Right cardiac atrium (tissue), 5 donors: ENCODE measurements at regions not wholly inside any gene's neighbourhood (a gene's known extent, or its start where the extent isn't known, plus 50 kb on each side); places are given as distances from the start of the nearest gene placed in this dataset.

Experiments
- ATAC-seq, 2 donors: fragments of 200-7000 bp; cut with Tn5 transposase; one replicate each; pipeline versions ENCODE4 v1.8.0 to v1.9.1; 2020; ENCODE audit warnings: moderate library complexity in 2 of 2, mild to moderate bottlenecking in 1 of 2
- DNase-seq, 3 donors: peaks; one replicate each; pipeline ENCODE4 v3.0.0-alpha.2; 2020
- H3K27ac ChIP-seq: one replicate; pipeline ENCODE4 v1.5.1; 2013; ENCODE audit warnings: mild to moderate bottlenecking, low read length, control low read depth, moderate library complexity
- H3K27me3 ChIP-seq: one replicate; pipeline ENCODE4 v1.6.1; 2013; ENCODE audit not compliant: control insufficient read depth, insufficient read depth
- H3K4me1 ChIP-seq: one replicate; pipeline ENCODE4 v1.6.1; 2013; ENCODE audit warnings: low read length; ENCODE audit not compliant: control insufficient read depth, insufficient read depth
- H3K4me3 ChIP-seq: one replicate; pipeline ENCODE4 v1.5.1; 2013; ENCODE audit warnings: low read length, control low read depth
- H3K9me3 ChIP-seq: one replicate; pipeline ENCODE4 v1.6.1; 2013; ENCODE audit warnings: low read length; ENCODE audit not compliant: control insufficient read depth
- WGBS: extraction: QIAGEN DNeasy Blood & Tissue Kit; methylation state at CpG from one replicate; pipeline ENCODE4 v1.1.7; 2013; 5-methylcytosine and 5-hydroxymethylcytosine counted together
- intact Hi-C, 4 donors: fragments of 100-400 bp; cut with DNase I; formaldehyde crosslinking; loops; one replicate each; pipeline versions ENCODE4 v1.11.0 to v1.14.0; 2022 to 2023
- donor health status: healthy with polysubstance abuse.
- donor health status: DM: no; HTN: yes; CAD: no.
- donor health status: DM: no; HTN: no; CAD: no.
- donor health status: DM: no; HTN: yes; CAD: no; lungs with severe emphysema.
- donor health status: DM: yes; HTN: yes; CAD: no.

DNA sequence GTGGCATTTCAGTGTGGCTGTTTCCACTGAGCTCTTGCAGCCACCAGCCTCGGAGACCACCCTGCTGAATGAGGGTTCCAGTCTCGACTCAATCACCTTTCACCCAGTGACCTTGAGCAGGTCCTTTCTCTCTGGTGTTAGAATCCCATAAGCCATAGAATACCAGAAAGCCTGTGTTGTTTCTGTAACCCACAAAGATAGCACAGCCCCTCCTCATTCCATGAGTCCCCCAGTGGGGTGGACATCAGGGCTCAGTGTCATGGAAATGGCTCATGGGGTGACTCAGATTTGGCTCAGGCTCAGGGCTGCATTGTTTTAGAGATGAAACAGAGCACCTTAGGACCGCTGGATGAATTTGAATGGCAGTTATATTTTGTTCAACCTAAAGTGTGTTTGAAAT, 171.5 kb downstream of the PTPN11 start:
- WGBS = 30% methylated on average over 3 of the region's 3 CpGs
- Histone ChIP-seq H3K4me1 (no peaks in the 10 kb centered on the region), H3K4me3 (no peak overlapping the region), H3K27me3 (no peaks in the 10 kb centered on the region), H3K9me3 (no peaks in the 10 kb centered on the region), H3K27ac (no peak overlapping the region)
- ATAC-seq = no peak
- no peak for DNase-seq
- intact Hi-C loops = no loop called here

DNA sequence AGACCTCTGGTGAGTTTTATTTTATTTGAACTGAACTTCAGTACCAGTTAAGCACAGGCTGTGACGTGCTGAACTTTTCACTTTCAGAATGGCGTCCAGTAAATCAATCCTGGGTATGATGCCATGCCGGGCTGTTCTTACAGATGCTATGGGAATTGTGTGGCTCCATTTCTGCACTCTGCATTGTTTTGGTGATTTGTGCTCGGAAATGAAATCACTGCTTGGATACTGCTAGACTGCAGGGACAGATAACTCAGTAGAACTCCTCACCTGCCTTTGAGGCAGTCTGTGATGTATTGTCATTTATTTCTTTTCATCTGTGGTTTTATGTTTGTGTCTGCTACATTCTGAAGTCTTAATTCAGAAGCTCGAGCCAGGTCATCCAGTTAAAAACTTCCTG, 172.7 kb downstream of the PTPN11 start:
- Histone ChIP-seq H3K9me3 (no peaks in the 10 kb centered on the region), H3K4me3 (no peak overlapping the region), H3K27me3 (no peaks in the 10 kb centered on the region), H3K27ac (no peak overlapping the region), H3K4me1 (no peaks in the 10 kb centered on the region)
- intact Hi-C loops = no loop called here
- DNase-seq (no peak), ATAC-seq (no peak)
- 60% methylated on average over 5 of the region's 5 CpGs for WGBS

DNA sequence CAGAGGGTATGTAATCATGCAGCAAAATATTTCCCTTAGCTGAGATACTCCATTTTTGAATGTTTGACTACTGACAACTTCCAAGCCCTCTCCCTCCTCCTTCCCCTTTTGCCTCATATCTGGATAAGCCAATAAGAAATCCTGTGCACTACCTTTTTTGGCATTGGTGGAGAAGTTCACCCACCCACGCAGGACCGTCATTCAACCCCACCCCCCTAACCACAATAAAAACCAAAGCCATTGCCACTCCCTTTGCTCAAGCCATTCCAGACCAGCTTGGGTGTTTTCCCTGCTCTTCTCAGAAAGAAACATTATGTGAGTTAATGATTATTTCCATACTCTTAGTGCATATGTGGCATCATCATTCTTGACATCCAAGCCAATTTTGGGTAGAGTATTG, 176.7 kb downstream of the PTPN11 start:
- Histone ChIP-seq H3K27me3 (no peaks in the 10 kb centered on the region), H3K4me1 (no peaks in the 10 kb centered on the region), H3K27ac (no peak overlapping the region), H3K4me3 (no peak overlapping the region), H3K9me3 (no peaks in the 10 kb centered on the region)
- WGBS = 56% methylated on average over 2 of the region's 2 CpGs
- ATAC-seq = no peak
- DNase-seq = no peak
- intact Hi-C loops = no loop called here

DNA sequence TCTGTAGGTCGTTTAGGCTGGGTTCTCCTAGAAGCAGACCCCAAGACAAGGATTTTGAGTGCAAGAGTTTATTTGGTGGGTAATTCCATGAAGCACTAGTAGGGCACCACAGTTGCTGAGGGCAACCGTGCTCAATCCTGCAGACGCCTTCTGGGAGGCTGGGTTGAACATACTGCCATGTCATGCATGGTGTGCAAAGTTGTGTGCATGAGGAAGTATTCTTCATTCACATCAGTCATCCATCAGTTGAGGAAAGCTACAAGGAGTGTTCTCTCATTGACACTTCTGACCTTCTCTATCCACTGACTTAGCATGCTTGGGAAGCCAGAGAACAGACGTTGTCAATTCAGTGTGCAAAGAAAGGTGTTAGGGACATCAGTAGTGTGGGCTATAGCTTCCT, 179.2 kb downstream of the PTPN11 start:
- DNase-seq (no peak), ATAC-seq (no peak)
- no peaks in the 10 kb centered on the region for H3K27me3 ChIP-seq
- no peak overlapping the region for H3K4me3 ChIP-seq
- no peak overlapping the region for H3K27ac ChIP-seq
- H3K4me1 ChIP-seq = no peaks in the 10 kb centered on the region
- 74% methylated on average over 4 of the region's 4 CpGs for WGBS
- intact Hi-C loops = no loop called here
- H3K9me3 ChIP-seq = no peaks in the 10 kb centered on the region

DNA sequence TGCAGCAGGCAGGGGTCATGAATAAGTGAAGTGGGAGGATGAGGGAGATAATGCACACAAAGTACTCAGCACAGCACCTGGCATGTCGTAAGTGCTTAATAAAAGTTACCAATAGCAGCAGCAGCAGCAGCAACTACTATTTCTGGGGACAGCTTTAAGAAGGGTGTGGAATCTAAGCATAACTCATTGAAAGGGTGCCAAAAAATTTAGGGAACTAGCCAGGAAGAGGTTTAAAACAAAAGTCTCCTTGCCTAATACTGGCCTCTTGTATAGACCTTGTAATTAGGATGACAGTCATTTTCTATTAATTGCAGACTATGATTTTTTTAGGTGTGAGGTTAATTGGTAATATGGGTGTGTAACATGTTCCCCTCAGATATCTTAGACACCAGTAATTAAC, 179.9 kb downstream of the PTPN11 start:
- H3K27me3 ChIP-seq = no peaks in the 10 kb centered on the region
- DNase-seq (no peak), ATAC-seq (no peak)
- intact Hi-C loops = no loop called here
- H3K27ac ChIP-seq = no peak overlapping the region
- H3K9me3 ChIP-seq = no peaks in the 10 kb centered on the region
- no peak overlapping the region for H3K4me3 ChIP-seq
- whole genome bisulfite sequencing = 72% methylated on average over 1 of the region's 1 CpG
- no peaks in the 10 kb centered on the region for H3K4me1 ChIP-seq

DNA sequence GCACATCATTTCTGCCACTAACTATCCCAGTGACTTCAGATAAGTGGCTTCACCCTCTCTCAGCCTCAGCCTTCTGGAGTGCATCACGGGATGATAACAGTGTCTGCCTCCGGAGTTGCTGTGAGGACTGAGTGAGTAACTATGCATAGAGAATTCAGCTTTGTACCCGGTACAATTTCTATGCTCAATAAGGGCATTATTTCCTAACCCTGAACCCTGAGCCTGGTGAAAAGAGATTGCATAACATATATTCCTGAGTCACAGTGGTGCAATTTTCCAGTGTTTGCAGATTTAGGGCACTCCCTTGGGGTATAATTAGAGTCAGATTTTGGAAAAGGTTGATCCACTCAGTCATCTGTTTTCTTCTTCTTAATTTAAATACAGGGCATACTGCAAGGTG, 181.1 kb downstream of the PTPN11 start:
- intact Hi-C loops = no loop called here
- no peaks in the 10 kb centered on the region for H3K27me3 ChIP-seq
- H3K9me3 ChIP-seq = no peaks in the 10 kb centered on the region
- no peak overlapping the region for H3K27ac ChIP-seq
- ATAC-seq = peak in 1 of 2 donors; percentile 39
- 18% methylated on average over 3 of the region's 3 CpGs for WGBS
- H3K4me3 ChIP-seq = no peak overlapping the region
- H3K4me1 ChIP-seq = no peaks in the 10 kb centered on the region
- DNase-seq = no peak

DNA sequence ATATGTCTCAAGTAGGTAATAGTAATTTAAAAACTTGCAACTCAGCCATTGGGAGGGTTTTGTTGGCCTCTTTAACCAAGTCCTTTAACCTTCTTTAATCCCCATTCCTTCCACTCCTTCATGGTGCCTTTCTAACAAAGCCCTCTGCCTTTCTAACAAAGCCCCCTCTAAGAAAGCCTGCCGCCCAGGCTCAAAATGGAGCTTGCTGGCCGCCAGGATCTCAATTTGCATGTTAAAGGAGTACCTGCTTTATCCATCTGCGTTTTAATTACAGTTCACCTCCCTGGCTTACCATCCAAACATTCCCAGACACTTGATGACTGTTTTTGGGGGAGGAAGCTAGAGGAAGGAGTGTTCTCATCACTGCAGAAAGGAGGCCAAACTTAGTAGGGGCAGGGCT, 183.4 kb downstream of the PTPN11 start:
- no peaks in the 10 kb centered on the region for H3K4me1 ChIP-seq
- intact Hi-C loops = no loop called here
- H3K9me3 ChIP-seq = no peaks in the 10 kb centered on the region
- no peak overlapping the region for H3K27ac ChIP-seq
- no peak overlapping the region for H3K4me3 ChIP-seq
- DNase-seq (no peak), ATAC-seq (no peak)
- H3K27me3 ChIP-seq = no peaks in the 10 kb centered on the region
- WGBS = 31% methylated on average over 3 of the region's 3 CpGs

DNA sequence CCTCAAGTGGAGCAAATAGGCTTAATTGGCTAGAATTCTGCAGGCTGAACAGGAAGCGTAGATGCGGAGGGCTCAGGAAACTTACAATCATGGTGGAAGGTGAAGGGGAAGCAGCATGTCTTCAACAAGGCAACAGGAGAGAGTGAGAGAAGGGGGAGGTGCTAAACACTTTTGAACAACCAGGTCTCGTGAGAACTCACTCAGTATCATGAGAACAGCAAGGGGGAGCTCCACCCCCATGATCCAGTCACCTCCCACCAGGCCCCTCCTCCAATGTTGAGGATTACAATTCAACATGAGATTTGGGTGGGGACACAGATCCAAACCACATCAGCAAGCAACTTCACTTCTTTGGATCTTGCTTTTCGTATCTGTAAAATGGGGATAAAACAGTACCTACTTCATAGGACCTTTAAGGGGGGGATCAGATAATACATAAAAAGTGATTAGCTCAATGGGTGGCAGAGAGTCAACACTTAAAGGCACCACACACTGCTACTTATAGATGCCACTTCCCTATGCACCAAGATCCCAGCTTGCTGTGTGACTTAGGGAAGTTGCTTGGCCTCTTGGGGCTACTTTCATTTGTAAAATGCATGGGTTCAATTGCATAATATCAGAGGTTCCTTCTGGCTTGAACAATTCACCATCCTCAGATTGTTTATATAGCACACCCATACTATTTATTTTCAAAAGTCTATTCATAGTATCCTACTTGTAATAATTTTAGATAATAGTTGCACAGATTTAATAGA, 184.8 kb upstream of the RPH3A start:
- no peaks in the 10 kb centered on the region for H3K27me3 ChIP-seq
- intact Hi-C loops = no loop called here
- H3K4me3 ChIP-seq = no peak overlapping the region
- H3K9me3 ChIP-seq = no peaks in the 10 kb centered on the region
- H3K4me1 ChIP-seq = no peaks in the 10 kb centered on the region
- DNase-seq (no peak), ATAC-seq (no peak)
- WGBS = 68% methylated on average over 4 of the region's 4 CpGs
- H3K27ac ChIP-seq = no peak overlapping the region

DNA sequence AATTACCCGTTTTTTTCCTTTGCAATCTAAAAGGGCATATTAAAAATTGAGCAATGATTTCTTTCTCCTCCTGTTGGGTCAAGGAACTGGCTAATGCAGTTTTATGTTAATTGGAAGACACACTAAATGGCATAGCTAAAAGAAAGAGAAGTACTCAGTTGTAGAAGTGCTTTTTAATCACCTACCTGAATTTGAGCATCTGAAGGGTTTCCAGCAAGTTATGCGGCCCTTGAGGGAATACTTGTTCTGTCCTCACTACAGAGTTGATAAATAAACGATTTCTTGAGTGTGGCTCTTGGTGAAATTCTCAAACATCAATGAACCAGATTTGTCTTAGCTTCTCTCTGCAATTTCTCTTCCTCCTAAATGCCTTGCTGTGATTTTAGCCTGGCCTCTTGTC, 184.1 kb upstream of the RPH3A start:
- H3K27ac ChIP-seq = no peak overlapping the region
- WGBS = 65% methylated on average over 3 of the region's 3 CpGs
- no peaks in the 10 kb centered on the region for H3K9me3 ChIP-seq
- intact Hi-C loops = no loop called here
- no peaks in the 10 kb centered on the region for H3K27me3 ChIP-seq
- ATAC-seq = no peak
- no peak overlapping the region for H3K4me3 ChIP-seq
- H3K4me1 ChIP-seq = no peaks in the 10 kb centered on the region
- no peak for DNase-seq

DNA sequence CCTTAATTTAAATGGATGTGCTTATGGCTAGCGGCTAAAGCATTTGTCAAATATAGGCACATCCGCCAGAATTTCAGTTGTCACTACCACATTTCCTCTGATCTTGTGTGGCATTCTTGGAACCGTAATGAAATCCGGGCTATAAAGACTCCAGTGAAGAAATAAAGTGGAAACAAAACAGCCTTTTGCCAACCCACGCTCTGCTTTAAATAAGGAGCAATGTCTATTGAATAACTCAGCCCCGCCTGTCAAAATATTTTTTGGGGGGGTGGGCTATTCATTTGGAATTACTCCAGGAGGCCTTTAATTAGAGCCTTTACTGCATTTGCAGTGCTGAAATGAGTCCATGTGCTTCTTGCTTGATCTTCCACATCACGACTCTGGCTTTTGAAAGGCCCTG, 179.6 kb upstream of the RPH3A start:
- Histone ChIP-seq H3K27me3 (no peaks in the 10 kb centered on the region), H3K27ac (no peak overlapping the region), H3K9me3 (no peaks in the 10 kb centered on the region), H3K4me1 (no peaks in the 10 kb centered on the region), H3K4me3 (no peak overlapping the region)
- intact Hi-C loops = no loop called here
- no peak for ATAC-seq
- 70% methylated on average over 7 of the region's 7 CpGs for WGBS
- no peak for DNase-seq

DNA sequence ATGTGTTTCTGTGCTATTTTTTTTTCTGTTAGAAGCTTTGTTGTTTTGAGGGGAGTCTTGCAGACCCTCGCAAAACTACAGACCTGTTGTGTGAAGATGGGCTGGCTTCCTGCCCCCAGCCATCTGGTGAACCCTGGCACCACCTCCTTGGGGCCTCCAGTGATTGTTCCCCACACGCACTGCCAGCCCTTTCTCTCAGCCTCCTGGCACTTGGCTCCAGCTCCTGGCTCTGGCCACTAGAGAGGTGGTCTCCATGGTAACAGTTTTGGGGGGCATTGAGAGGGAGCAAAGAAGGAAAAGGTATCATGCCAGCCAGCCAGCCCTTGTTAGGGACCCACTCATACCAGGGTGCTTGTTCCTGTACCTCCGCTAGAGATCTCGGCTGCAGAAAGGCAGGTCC, 176.4 kb upstream of the RPH3A start:
- 75% methylated on average over 4 of the region's 4 CpGs for WGBS
- DNase-seq = no peak
- Histone ChIP-seq H3K27me3 (no peaks in the 10 kb centered on the region), H3K27ac (no peak overlapping the region), H3K9me3 (no peaks in the 10 kb centered on the region), H3K4me3 (no peak overlapping the region), H3K4me1 (no peaks in the 10 kb centered on the region)
- intact Hi-C loops = no loop called here
- no peak for ATAC-seq
